SK-MEL-5 (cell line): ENCODE measurements at regions not wholly inside any gene's neighbourhood (a gene's known extent, or its start where the extent isn't known, plus 50 kb on each side); places are given as distances from the start of the nearest gene placed in this dataset.

Experiments
- DNase-seq: peaks from one replicate; pipeline ENCODE4 v3.0.0-alpha.2; 2016; ENCODE audit warnings: low read depth, low spot score
- in situ Hi-C: cut with HindIII; loops from 2 replicates; pipeline ENCODE4 v1.10.0; 2016; ENCODE audit warnings: low sequenced_read_pairs, high pct_unique_total_duplicates, low pct_unique_long_range_greater_than_20kb

GRCh38 chr17:70795620-70796019, 626.3 kb downstream of the KCNJ2 start:
- no peak for DNase-seq
- in situ Hi-C loops, result no loop called here

GRCh38 chr17:70796757-70797156, 627.4 kb downstream of the KCNJ2 start:
- no peak for DNase-seq
- in situ Hi-C loops, result no loop called here

- in situ Hi-C loops, result no loop called here
- DNase-seq, result no peak
These were observed 627.8 kb downstream of the KCNJ2 start for GRCh38 chr17:70797166-70797565.

GRCh38 chr17:70804161-70804560, 634.8 kb downstream of the KCNJ2 start:
- DNase-seq, result no peak

GRCh38 chr17:70808596-70808995, 639.3 kb downstream of the KCNJ2 start:
- DNase-seq, result peak; percentile 66
- in situ Hi-C loops, result no loop called here

More at GRCh38 chr17:70804161-70804560, 634.8 kb downstream of the KCNJ2 start:
- in situ Hi-C loops, result no loop called here

GRCh38 chr17:70810609-70811008, 641.3 kb downstream of the KCNJ2 start:
- in situ Hi-C loops, result no loop called here
- DNase-seq, result peak; percentile 33

- in situ Hi-C loops, result no loop called here
- no peak for DNase-seq
These were observed 644.1 kb downstream of the KCNJ2 start for GRCh38 chr17:70813355-70813930.

GRCh38 chr17:70819183-70819582, 649.9 kb downstream of the KCNJ2 start:
- in situ Hi-C loops, result no loop called here
- no peak for DNase-seq

- DNase-seq, result no peak
- in situ Hi-C loops, result no loop called here
These were observed 650.9 kb downstream of the KCNJ2 start for GRCh38 chr17:70820276-70820675.

- in situ Hi-C loops, result no loop called here
- no peak for DNase-seq
These were observed 656.2 kb downstream of the KCNJ2 start for GRCh38 chr17:70825321-70826125.

- in situ Hi-C loops, result no loop called here
- no peak for DNase-seq
These were observed 660.5 kb downstream of the KCNJ2 start for GRCh38 chr17:70829876-70830275.

GRCh38 chr17:70834039-70834438, 664.7 kb downstream of the KCNJ2 start:
- DNase-seq, result no peak
- in situ Hi-C loops, result no loop called here

- DNase-seq, result no peak
- in situ Hi-C loops, result no loop called here
These were observed 679.5 kb downstream of the KCNJ2 start for GRCh38 chr17:70848785-70849184.

GRCh38 chr17:70855401-70856054, 686.2 kb downstream of the KCNJ2 start:
- no peak for DNase-seq
- in situ Hi-C loops, result no loop called here

GRCh38 chr17:70857351-70857750, 688.0 kb downstream of the KCNJ2 start:
- in situ Hi-C loops, result no loop called here
- no peak for DNase-seq

- in situ Hi-C loops, result no loop called here
- no peak for DNase-seq
These were observed 690.5 kb downstream of the KCNJ2 start for GRCh38 chr17:70859829-70860228.

GRCh38 chr17:70862295-70862694, 693.0 kb downstream of the KCNJ2 start:
- in situ Hi-C loops, result no loop called here
- DNase-seq, result no peak

GRCh38 chr17:70863436-70864248, 694.3 kb downstream of the KCNJ2 start:
- in situ Hi-C loops, result no loop called here
- DNase-seq, result no peak
